ENCODE measurements at regions not wholly inside any gene's neighbourhood (a gene's known extent, or its start where the extent isn't known, plus 50 kb on each side); places are given as distances from the start of the nearest gene placed in this dataset.

DNA sequence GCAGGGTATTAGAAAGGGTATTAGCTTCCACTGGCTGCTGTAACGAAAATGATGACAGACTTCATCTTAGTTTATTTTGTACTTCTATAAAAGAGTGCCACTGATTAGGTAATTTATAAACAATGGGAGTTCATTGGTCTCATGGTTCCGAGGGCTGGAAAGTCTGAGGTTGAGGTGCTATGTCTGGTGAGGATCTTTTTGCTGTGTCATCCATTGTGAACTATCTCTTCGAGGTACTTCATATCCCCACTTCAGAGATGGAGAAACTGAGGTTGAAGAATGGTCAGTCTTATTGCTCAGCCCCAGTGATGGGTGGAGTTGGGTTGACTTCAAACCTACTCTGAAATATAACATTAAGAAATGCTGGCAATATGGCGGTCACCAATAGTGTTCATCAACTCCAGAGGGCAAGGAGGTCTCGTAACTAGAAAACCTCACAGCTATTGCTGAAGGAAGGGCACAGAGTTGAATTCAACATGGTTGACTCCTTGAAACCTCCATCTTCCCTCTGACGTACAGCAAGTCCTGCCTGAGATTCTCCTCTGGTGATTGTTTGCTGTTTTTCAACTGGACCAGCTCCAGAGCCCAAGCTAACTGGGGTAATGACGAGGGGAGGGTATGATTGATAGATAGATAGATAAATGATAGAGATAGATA is 53.6 kb upstream of the SHOX start:
- no peak overlapping the region for H3K27ac Mint-ChIP-seq (ENCODE audit: low read depth, unreplicated experiment)
- H3K4me3 Mint-ChIP-seq (ENCODE audit: unreplicated experiment), result no peak overlapping the region
- no peaks in the 10 kb centered on the region for H3K27me3 Mint-ChIP-seq (ENCODE audit: insufficient read depth, unreplicated experiment)
- no peaks in the 10 kb centered on the region for H3K4me1 Mint-ChIP-seq (ENCODE audit: insufficient read depth, unreplicated experiment)
- ChIA-PET POLR2A (no interaction called here), CTCF (no interaction called here)
- intact Hi-C loops (cut with micrococcal nuclease), result no loop called here
- peaks cover 56% of the 10 kb centered on the region for H3K9me3 Mint-ChIP-seq (ENCODE audit: unreplicated experiment)
- H3K36me3 Mint-ChIP-seq (ENCODE audit: insufficient read depth, unreplicated experiment), result no peaks in the 10 kb centered on the region
- no TSS peak for BruUV-seq (replicated peaks)
- no peak for DNase-seq (ENCODE audit: unreplicated experiment)
- TF ChIP-seq, protein P1, sequence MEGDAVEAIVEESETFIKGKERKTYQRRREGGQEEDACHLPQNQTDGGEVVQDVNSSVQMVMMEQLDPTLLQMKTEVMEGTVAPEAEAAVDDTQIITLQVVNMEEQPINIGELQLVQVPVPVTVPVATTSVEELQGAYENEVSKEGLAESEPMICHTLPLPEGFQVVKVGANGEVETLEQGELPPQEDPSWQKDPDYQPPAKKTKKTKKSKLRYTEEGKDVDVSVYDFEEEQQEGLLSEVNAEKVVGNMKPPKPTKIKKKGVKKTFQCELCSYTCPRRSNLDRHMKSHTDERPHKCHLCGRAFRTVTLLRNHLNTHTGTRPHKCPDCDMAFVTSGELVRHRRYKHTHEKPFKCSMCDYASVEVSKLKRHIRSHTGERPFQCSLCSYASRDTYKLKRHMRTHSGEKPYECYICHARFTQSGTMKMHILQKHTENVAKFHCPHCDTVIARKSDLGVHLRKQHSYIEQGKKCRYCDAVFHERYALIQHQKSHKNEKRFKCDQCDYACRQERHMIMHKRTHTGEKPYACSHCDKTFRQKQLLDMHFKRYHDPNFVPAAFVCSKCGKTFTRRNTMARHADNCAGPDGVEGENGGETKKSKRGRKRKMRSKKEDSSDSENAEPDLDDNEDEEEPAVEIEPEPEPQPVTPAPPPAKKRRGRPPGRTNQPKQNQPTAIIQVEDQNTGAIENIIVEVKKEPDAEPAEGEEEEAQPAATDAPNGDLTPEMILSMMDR (IDR thresholded peaks at IDR 0.05; ENCODE audit: unreplicated experiment), result no peak

DNA sequence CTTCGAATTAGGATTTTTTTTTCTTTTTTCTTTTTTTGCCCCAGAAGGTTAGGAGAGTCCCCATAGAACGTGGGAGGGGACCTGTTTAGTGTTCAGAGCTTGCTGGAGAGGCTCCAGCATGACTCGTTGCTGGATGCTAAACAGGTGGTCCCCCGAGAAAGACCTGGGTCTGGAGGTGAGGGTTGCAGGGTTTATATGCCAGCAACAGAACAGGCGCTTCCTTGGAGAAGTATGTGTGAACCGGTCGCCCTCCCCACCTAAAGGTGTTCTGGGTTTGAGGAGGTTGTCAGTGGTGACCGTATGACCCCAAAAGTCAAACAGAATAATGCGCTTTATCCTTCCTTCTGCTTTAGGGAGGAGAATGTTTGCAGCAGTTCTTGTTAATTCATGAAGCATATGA is 52.1 kb upstream of the SHOX start:
- POLR2A ChIA-PET, result no interaction called here
- intact Hi-C loops (cut with micrococcal nuclease), result no loop called here
- no TSS peak for BruUV-seq (replicated peaks)
- H3K27me3 Mint-ChIP-seq (ENCODE audit: insufficient read depth, unreplicated experiment), result no peaks in the 10 kb centered on the region
- TF ChIP-seq, protein P1 (IDR thresholded peaks at IDR 0.05; ENCODE audit: unreplicated experiment), result no peak
- no peaks in the 10 kb centered on the region for H3K4me1 Mint-ChIP-seq (ENCODE audit: insufficient read depth, unreplicated experiment)
- no peak overlapping the region for H3K27ac Mint-ChIP-seq (ENCODE audit: low read depth, unreplicated experiment)
- H3K36me3 Mint-ChIP-seq (ENCODE audit: insufficient read depth, unreplicated experiment), result no peaks in the 10 kb centered on the region
- no peak for DNase-seq (ENCODE audit: unreplicated experiment)
- H3K4me3 Mint-ChIP-seq (ENCODE audit: unreplicated experiment), result no peak overlapping the region
- CTCF ChIA-PET, result no interaction called here
- peaks cover 56% of the 10 kb centered on the region for H3K9me3 Mint-ChIP-seq (ENCODE audit: unreplicated experiment)

DNA sequence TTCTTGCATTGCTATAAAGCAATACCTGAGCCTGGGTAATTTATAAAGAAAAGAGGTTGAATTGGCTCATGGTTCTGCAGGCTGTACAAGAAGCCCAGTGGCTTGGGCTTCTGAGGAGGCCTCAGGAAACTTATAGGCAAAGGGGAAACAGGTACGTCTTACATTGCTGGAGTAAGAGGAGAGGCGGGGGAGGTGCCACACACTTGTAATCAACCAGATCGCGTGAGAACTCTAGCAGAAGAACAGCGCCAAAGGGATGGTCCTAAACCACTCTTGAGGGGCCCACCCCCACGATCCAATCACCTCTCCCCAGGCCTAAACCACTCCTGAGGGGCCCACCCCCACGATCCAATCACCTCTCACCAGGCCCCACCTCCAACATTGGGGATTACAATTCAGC is 50.6 kb upstream of the SHOX start:
- Mint-ChIP-seq H3K27ac (ENCODE audit: low read depth, unreplicated experiment) (no peak overlapping the region), H3K36me3 (ENCODE audit: insufficient read depth, unreplicated experiment) (no peaks in the 10 kb centered on the region), H3K27me3 (ENCODE audit: insufficient read depth, unreplicated experiment) (no peaks in the 10 kb centered on the region), H3K4me3 (ENCODE audit: unreplicated experiment) (no peak overlapping the region), H3K4me1 (ENCODE audit: insufficient read depth, unreplicated experiment) (no peaks in the 10 kb centered on the region), H3K9me3 (ENCODE audit: unreplicated experiment) (peaks cover 56% of the 10 kb centered on the region)
- intact Hi-C loops (cut with micrococcal nuclease), result no loop called here
- BruUV-seq (replicated peaks), result no TSS peak
- ChIA-PET CTCF (no interaction called here), POLR2A (no interaction called here)
- TF ChIP-seq, protein P1 (IDR thresholded peaks at IDR 0.05; ENCODE audit: unreplicated experiment), result no peak
- DNase-seq (ENCODE audit: unreplicated experiment), result no peak

All from MCF 10A (cell line).